ENCODE measurements at regions not wholly inside any gene's neighbourhood (a gene's known extent, or its start where the extent isn't known, plus 50 kb on each side); places are given as distances from the start of the nearest gene placed in this dataset.

- no peak for DNase-seq (ENCODE audit: low spot score)
Measured at GRCh38 chr20:23255716-23256385, 94.7 kb upstream of the NXT1 start.

GRCh38 chr20:23255106-23255505 is 95.5 kb upstream of the NXT1 start:
- no peak for DNase-seq (ENCODE audit: low spot score)
- intact Hi-C loops (cut with DNase I) = no loop called here

More at GRCh38 chr20:23255716-23256385, 94.7 kb upstream of the NXT1 start:
- intact Hi-C loops (cut with DNase I) = no loop called here

GRCh38 chr20:23254505-23254904 is 96.1 kb upstream of the NXT1 start:
- intact Hi-C loops (cut with DNase I) = no loop called here

GRCh38 chr20:23254034-23254433 is 96.6 kb upstream of the NXT1 start:
- intact Hi-C loops (cut with DNase I) = no loop called here
- DNase-seq (ENCODE audit: low spot score) = no peak

More at GRCh38 chr20:23254505-23254904, 96.1 kb upstream of the NXT1 start:
- no peak for DNase-seq (ENCODE audit: low spot score)

- no peak for DNase-seq (ENCODE audit: low spot score)
- intact Hi-C loops (cut with DNase I) = no loop called here
Measured at GRCh38 chr20:23253524-23253923, 97.1 kb upstream of the NXT1 start.

- no peak for DNase-seq (ENCODE audit: low spot score)
- intact Hi-C loops (cut with DNase I) = no loop called here
Measured at GRCh38 chr20:23251779-23252178, 98.8 kb upstream of the NXT1 start.

GRCh38 chr20:23249541-23249940 is 101.0 kb upstream of the NXT1 start:
- no peak for DNase-seq (ENCODE audit: low spot score)
- intact Hi-C loops (cut with DNase I) = loop anchor here (5.0 kb wide), 1 partner anchor 83 kb away; no protein-coding TSS in a partner anchor

GRCh38 chr20:23248461-23248882 is 102.1 kb upstream of the NXT1 start:
- no peak for DNase-seq (ENCODE audit: low spot score)
- intact Hi-C loops (cut with DNase I) = loop anchor here (5.0 kb wide), 1 partner anchor 84 kb away; no protein-coding TSS in a partner anchor

GRCh38 chr20:23246717-23247664 is 103.6 kb upstream of the NXT1 start:
- no peak for DNase-seq (ENCODE audit: low spot score)
- intact Hi-C loops (cut with DNase I) = loop anchor here (5.0 kb wide), 1 partner anchor 85 kb away; no protein-coding TSS in a partner anchor

- intact Hi-C loops (cut with DNase I) = loop anchor here (5.0 kb wide), 1 partner anchor 87 kb away; no protein-coding TSS in a partner anchor
- DNase-seq (ENCODE audit: low spot score) = peak; percentile 89
Measured at GRCh38 chr20:23245553-23246181, 104.9 kb upstream of the NXT1 start.

- no peak for DNase-seq (ENCODE audit: low spot score)
- intact Hi-C loops (cut with DNase I) = loop anchor here (5.0 kb wide), 1 partner anchor 87 kb away; no protein-coding TSS in a partner anchor
Measured at GRCh38 chr20:23244916-23245552, 105.6 kb upstream of the NXT1 start.

- intact Hi-C loops (cut with DNase I) = no loop called here
- no peak for DNase-seq (ENCODE audit: low spot score)
Measured at GRCh38 chr20:23244156-23244915, 106.3 kb upstream of the NXT1 start.

GRCh38 chr20:23243791-23244155 is 106.8 kb upstream of the NXT1 start:
- DNase-seq (ENCODE audit: low spot score) = no peak
- intact Hi-C loops (cut with DNase I) = no loop called here

- intact Hi-C loops (cut with DNase I) = no loop called here
- DNase-seq (ENCODE audit: low spot score) = no peak
Measured at GRCh38 chr20:23242556-23243180, 107.9 kb upstream of the NXT1 start.

GRCh38 chr20:23242104-23242503 is 108.5 kb upstream of the NXT1 start:
- DNase-seq (ENCODE audit: low spot score) = no peak
- intact Hi-C loops (cut with DNase I) = no loop called here

- intact Hi-C loops (cut with DNase I) = no loop called here
Measured at GRCh38 chr20:23241416-23241815, 109.2 kb upstream of the NXT1 start.

GRCh38 chr20:23240519-23240918 is 110.1 kb upstream of the NXT1 start:
- intact Hi-C loops (cut with DNase I) = no loop called here
- DNase-seq (ENCODE audit: low spot score) = no peak

More at GRCh38 chr20:23241416-23241815, 109.2 kb upstream of the NXT1 start:
- DNase-seq (ENCODE audit: low spot score) = no peak

- intact Hi-C loops (cut with DNase I) = loop anchor here (10.0 kb wide), 1 partner anchor 372 kb away; no protein-coding TSS in a partner anchor
- DNase-seq (ENCODE audit: low spot score) = no peak
Measured at GRCh38 chr20:23237201-23237600, 113.4 kb upstream of the NXT1 start.
